ENCODE measurements at regions not wholly inside any gene's neighbourhood (a gene's known extent, or its start where the extent isn't known, plus 50 kb on each side); places are given as distances from the start of the nearest gene placed in this dataset.

DNA sequence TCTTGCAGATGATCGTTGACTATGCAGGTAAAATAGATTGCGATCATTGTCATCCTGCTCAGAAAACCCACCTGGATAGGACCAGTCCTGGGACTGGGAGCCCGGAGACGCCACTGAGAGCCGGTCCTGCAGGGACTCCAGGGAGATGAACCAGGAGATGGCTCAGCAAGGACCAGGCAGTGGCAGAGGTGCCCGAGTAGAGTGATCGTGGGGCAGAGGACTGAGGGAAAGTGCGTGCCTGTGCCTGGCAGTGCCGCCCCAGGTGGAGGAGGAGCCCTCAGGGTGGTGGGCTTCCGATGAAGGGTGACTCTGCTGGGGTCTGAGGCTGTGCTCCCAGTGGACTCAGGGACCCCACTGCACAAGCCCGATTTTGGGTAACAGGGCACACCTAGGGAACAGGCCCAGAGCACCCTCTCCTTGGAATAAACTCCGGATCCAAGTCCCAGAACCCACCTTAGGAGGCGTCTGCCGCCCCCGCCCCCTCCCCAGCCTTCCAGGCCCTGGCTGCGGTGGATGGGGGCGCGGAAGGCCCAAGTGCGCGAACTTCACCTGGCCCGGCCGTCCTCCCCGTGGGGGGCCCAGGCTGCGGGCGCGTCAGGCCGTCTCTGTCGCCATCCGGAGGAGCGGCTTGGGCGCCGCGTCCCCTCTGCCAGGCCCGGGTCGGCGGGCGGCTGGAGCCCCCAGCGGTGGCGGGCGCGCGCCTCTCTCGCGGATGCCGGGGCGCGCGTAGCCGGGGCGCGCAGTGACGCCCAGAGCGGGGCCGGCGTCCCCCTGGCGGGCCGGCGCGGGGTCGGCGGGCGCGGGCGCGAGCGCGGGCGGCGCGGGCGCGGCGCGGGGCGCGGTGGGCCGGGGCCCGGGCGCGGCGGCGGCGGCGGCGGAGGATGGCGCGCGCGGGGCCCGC, 1338.8 kb downstream of the BRD1 start:
- intact Hi-C loops (cut with micrococcal nuclease; ENCODE audit: unreplicated experiment) (no loop called here), in situ Hi-C loops (cut with HindIII; ENCODE audit: extremely low pct_ligation_motif_present, low pct_unique_long_range_greater_than_20kb) (loop anchor here (25.0 kb wide), 1 partner anchor 1277 kb away; no protein-coding TSS in a partner anchor)
- Histone ChIP-seq H4K20me1 (ENCODE audit: insufficient read depth, low read length) (no peaks in the 10 kb centered on the region; the same call in 1 of the 2 replicates), H3K4me1 (ENCODE audit: insufficient read depth, low read length) (no peaks in the 10 kb centered on the region), H3K9me3 (ENCODE audit: low read length) (no peaks in the 10 kb centered on the region), H3K27ac (ENCODE audit: extremely low read length, insufficient read depth, low read length) (no peak overlapping the region), H3K79me2 (ENCODE audit: insufficient read depth, low read length) (no peaks in the 10 kb centered on the region), H2AFZ (ENCODE audit: low read length) (no peak overlapping the region), H3K4me2 (ENCODE audit: low read depth, low read length) (no peak overlapping the region), H3K4me3 (replicated peaks in 1 of 3; ENCODE audit: insufficient read depth in 1 of 3, low read depth in 2 of 3, low read length in 3 of 3) (no peak overlapping the region), H3K36me3 (replicated peaks in 1 of 2; ENCODE audit: control insufficient read depth in 1 of 2, insufficient read depth in 2 of 2, low read length in 2 of 2) (no peaks in the 10 kb centered on the region), H3K9ac (ENCODE audit: insufficient read depth, low read depth, low read length) (no peak overlapping the region), H3K27me3 (ENCODE audit: control insufficient read depth in 1 of 2, insufficient read depth in 2 of 2, low read length in 2 of 2) (peaks cover 1 to 48% of the 10 kb centered on the region in 2 experiments; a peak in 3 of 5 replicates)
- ChIA-PET POLR2A (no interaction called here), CTCF (ENCODE audit: low intra/inter-chr PET ratio, low total read pairs) (no interaction called here)
- FAIRE-seq = no peak
- ATAC-seq = no peak
- TF ChIP-seq NCOA1 (CRISPR knock-in tag; IDR thresholded peaks at IDR 0.05) (no peak), NCOA5 (CRISPR knock-in tag; IDR thresholded peaks at IDR 0.05) (no peak), ZNF282 (IDR thresholded peaks at IDR 0.05; ENCODE audit: partially characterized antibody) (no peak), TCF7L2 (IDR thresholded peaks at IDR 0.05; ENCODE audit: low read depth, low read length) (no peak), BRD4 (CRISPR knock-in tag; IDR thresholded peaks at IDR 0.05) (no peak), BCL6 (CRISPR knock-in tag; IDR thresholded peaks at IDR 0.05) (no peak), ELF3 (CRISPR knock-in tag; IDR thresholded peaks at IDR 0.05) (no peak), MYNN (CRISPR knock-in tag; IDR thresholded peaks at IDR 0.05; ENCODE audit: low read depth) (no peak), ZNF775 (CRISPR knock-in tag; IDR thresholded peaks at IDR 0.05; ENCODE audit: borderline replicate concordance) (no peak), ZFP82 (CRISPR knock-in tag; IDR thresholded peaks at IDR 0.05; ENCODE audit: borderline replicate concordance) (no peak), ZBTB1 (CRISPR knock-in tag; IDR thresholded peaks at IDR 0.05; ENCODE audit: borderline replicate concordance) (no peak), NRL (CRISPR knock-in tag; IDR thresholded peaks at IDR 0.05; ENCODE audit: borderline replicate concordance) (no peak)
- TF ChIP-seq, protein P1, sequence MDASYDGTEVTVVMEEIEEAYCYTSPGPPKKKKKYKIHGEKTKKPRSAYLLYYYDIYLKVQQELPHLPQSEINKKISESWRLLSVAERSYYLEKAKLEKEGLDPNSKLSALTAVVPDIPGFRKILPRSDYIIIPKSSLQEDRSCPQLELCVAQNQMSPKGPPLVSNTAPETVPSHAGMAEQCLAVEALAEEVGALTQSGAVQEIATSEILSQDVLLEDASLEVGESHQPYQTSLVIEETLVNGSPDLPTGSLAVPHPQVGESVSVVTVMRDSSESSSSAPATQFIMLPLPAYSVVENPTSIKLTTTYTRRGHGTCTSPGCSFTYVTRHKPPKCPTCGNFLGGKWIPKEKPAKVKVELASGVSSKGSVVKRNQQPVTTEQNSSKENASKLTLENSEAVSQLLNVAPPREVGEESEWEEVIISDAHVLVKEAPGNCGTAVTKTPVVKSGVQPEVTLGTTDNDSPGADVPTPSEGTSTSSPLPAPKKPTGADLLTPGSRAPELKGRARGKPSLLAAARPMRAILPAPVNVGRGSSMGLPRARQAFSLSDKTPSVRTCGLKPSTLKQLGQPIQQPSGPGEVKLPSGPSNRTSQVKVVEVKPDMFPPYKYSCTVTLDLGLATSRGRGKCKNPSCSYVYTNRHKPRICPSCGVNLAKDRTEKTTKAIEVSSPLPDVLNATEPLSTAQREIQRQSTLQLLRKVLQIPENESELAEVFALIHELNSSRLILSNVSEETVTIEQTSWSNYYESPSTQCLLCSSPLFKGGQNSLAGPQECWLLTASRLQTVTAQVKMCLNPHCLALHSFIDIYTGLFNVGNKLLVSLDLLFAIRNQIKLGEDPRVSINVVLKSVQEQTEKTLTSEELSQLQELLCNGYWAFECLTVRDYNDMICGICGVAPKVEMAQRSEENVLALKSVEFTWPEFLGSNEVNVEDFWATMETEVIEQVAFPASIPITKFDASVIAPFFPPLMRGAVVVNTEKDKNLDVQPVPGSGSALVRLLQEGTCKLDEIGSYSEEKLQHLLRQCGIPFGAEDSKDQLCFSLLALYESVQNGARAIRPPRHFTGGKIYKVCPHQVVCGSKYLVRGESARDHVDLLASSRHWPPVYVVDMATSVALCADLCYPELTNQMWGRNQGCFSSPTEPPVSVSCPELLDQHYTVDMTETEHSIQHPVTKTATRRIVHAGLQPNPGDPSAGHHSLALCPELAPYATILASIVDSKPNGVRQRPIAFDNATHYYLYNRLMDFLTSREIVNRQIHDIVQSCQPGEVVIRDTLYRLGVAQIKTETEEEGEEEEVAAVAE (CRISPR knock-in tag; IDR thresholded peaks at IDR 0.05; ENCODE audit: borderline replicate concordance) = no peak
- TF ChIP-seq, protein P2, sequence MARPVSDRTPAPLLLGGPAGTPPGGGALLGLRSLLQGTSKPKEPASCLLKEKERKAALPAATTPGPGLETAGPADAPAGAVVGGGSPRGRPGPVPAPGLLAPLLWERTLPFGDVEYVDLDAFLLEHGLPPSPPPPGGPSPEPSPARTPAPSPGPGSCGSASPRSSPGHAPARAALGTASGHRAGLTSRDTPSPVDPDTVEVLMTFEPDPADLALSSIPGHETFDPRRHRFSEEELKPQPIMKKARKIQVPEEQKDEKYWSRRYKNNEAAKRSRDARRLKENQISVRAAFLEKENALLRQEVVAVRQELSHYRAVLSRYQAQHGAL (CRISPR knock-in tag; IDR thresholded peaks at IDR 0.05; ENCODE audit: not compliant biosample characterization) = no peak
- TF ChIP-seq, protein P3, sequence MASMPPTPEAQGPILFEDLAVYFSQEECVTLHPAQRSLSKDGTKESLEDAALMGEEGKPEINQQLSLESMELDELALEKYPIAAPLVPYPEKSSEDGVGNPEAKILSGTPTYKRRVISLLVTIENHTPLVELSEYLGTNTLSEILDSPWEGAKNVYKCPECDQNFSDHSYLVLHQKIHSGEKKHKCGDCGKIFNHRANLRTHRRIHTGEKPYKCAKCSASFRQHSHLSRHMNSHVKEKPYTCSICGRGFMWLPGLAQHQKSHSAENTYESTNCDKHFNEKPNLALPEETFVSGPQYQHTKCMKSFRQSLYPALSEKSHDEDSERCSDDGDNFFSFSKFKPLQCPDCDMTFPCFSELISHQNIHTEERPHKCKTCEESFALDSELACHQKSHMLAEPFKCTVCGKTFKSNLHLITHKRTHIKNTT (CRISPR knock-in tag; IDR thresholded peaks at IDR 0.05) = no peak
- WGBS (ENCODE audit: low lambda C conversion rate) = 21% methylated on average over 12 of the region's 90 CpGs
- no peak for DNase-seq (ENCODE audit: low spot score)
- BruUV-seq (replicated peaks) = no TSS peak

Measured in HepG2 (cell line).